HL-60 (cell line): ENCODE measurements at regions not wholly inside any gene's neighbourhood (a gene's known extent, or its start where the extent isn't known, plus 50 kb on each side); places are given as distances from the start of the nearest gene placed in this dataset.

Source experiments
- DNase-seq, 2 experiments: peaks; one replicate each; pipeline ENCODE4 v3.0.0-alpha.2; 2010 to 2020; ENCODE audit warnings: low read depth in 1 of 2, low spot score in 1 of 2
- H3K27ac ChIP-seq: fragments of 250-450 bp; sonication (Bioruptor Pico); replicated peaks from 2 replicates; pipeline ENCODE4 v1.5.1; 2020; ENCODE audit warnings: mild to moderate bottlenecking, moderate library complexity
- H3K27me3 ChIP-seq: fragments of 250-450 bp; sonication (Bioruptor Pico); 2 replicates; pipeline ENCODE4 v1.5.1; 2021; ENCODE audit warnings: mild to moderate bottlenecking, moderate library complexity; ENCODE audit not compliant: insufficient read depth, poor library complexity, severe bottlenecking
- H3K4me3 ChIP-seq: replicated peaks from 2 replicates; pipeline ENCODE4 v1.5.1; 2011; ENCODE audit warnings: mild to moderate bottlenecking, control low read depth, low read length; ENCODE audit not compliant: insufficient read depth
- CTCF ChIP-seq: IDR thresholded peaks from one replicate; pipeline ENCODE4 v1.5.1; 2011; ENCODE audit warnings: low read length, control low read depth, inconsistent platforms; ENCODE audit not compliant: insufficient read depth
- GABPA ChIP-seq: IDR thresholded peaks from 2 replicates; pipeline ENCODE4 v1.6.1; 2012; ENCODE audit warnings: low read depth
- POLR2AphosphoS5 ChIP-seq: IDR thresholded peaks from 2 replicates; pipeline ENCODE4 v1.6.1; 2012; ENCODE audit warnings: low read depth
- SPI1 ChIP-seq: IDR thresholded peaks from 2 replicates; pipeline ENCODE4 v1.6.1; 2012; ENCODE audit warnings: low read depth, mild to moderate bottlenecking, borderline replicate concordance
- TF ChIP-seq, protein P1 (sequence below): IDR thresholded peaks from 2 replicates; pipeline ENCODE4 v1.6.1; 2012; ENCODE audit warnings: low read depth; ENCODE audit not compliant: insufficient replicate concordance

- no peak overlapping the region for H3K4me3 ChIP-seq
- no peak overlapping the region for H3K27ac ChIP-seq
- DNase-seq: no peak
- H3K27me3 ChIP-seq: no peaks in the 10 kb centered on the region
- TF ChIP-seq POLR2AphosphoS5: no peak
- no peak for TF ChIP-seq GABPA
- TF ChIP-seq CTCF: no peak
- no peak for TF ChIP-seq SPI1
- TF ChIP-seq, protein P1, sequence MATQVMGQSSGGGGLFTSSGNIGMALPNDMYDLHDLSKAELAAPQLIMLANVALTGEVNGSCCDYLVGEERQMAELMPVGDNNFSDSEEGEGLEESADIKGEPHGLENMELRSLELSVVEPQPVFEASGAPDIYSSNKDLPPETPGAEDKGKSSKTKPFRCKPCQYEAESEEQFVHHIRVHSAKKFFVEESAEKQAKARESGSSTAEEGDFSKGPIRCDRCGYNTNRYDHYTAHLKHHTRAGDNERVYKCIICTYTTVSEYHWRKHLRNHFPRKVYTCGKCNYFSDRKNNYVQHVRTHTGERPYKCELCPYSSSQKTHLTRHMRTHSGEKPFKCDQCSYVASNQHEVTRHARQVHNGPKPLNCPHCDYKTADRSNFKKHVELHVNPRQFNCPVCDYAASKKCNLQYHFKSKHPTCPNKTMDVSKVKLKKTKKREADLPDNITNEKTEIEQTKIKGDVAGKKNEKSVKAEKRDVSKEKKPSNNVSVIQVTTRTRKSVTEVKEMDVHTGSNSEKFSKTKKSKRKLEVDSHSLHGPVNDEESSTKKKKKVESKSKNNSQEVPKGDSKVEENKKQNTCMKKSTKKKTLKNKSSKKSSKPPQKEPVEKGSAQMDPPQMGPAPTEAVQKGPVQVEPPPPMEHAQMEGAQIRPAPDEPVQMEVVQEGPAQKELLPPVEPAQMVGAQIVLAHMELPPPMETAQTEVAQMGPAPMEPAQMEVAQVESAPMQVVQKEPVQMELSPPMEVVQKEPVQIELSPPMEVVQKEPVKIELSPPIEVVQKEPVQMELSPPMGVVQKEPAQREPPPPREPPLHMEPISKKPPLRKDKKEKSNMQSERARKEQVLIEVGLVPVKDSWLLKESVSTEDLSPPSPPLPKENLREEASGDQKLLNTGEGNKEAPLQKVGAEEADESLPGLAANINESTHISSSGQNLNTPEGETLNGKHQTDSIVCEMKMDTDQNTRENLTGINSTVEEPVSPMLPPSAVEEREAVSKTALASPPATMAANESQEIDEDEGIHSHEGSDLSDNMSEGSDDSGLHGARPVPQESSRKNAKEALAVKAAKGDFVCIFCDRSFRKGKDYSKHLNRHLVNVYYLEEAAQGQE: no peak
Measured at GRCh38 chr12:102323799-102324198, 126.2 kb upstream of the PMCH start.

- no peak overlapping the region for H3K27ac ChIP-seq
- H3K4me3 ChIP-seq: no peak overlapping the region
- peaks cover 4% of the 10 kb centered on the region for H3K27me3 ChIP-seq
- no peak for DNase-seq
- no peak for TF ChIP-seq GABPA
- TF ChIP-seq, protein P1: no peak
- TF ChIP-seq CTCF: no peak
- no peak for TF ChIP-seq SPI1
- no peak for TF ChIP-seq POLR2AphosphoS5
Measured at GRCh38 chr12:102322254-102322653, 124.6 kb upstream of the PMCH start.

GRCh38 chr12:102321305-102322082 lies 123.9 kb upstream of the PMCH start:
- Histone ChIP-seq H3K27me3 (peaks cover 4% of the 10 kb centered on the region), H3K27ac (no peak overlapping the region), H3K4me3 (no peak overlapping the region)
- DNase-seq: no peak
- TF ChIP-seq POLR2AphosphoS5 (no peak), SPI1 (peak; percentile 64)

- Histone ChIP-seq H3K4me3 (no peak overlapping the region), H3K27ac (no peak overlapping the region), H3K27me3 (peaks cover 8% of the 10 kb centered on the region)
- TF ChIP-seq POLR2AphosphoS5: no peak
- TF ChIP-seq GABPA: no peak
- TF ChIP-seq CTCF: no peak
- TF ChIP-seq SPI1: no peak
- TF ChIP-seq, protein P1: no peak
- DNase-seq: no peak
Measured at GRCh38 chr12:102317155-102317554, 119.5 kb upstream of the PMCH start.
